Femur (tissue), 1 donor: ENCODE measurements at regions not wholly inside any gene's neighbourhood (a gene's known extent, or its start where the extent isn't known, plus 50 kb on each side); places are given as distances from the start of the nearest gene placed in this dataset.
"Not testable (repeated sequence)": the region's sequence is repeated elsewhere in the genome, so short reads cannot be mapped to it uniquely, and the experiment has no call there.

Experiments
- DNase-seq: peaks from one replicate; pipeline ENCODE4 v3.0.0-alpha.2; 2017

GRCh38 chr7:54292171-54292925, 249.8 kb upstream of the VSTM2A start:
- no peak for DNase-seq

- no peak for DNase-seq
These were observed 242.7 kb upstream of the VSTM2A start for GRCh38 chr7:54299426-54299825.

- DNase-seq, result not testable (repeated sequence)
These were observed 226.2 kb upstream of the VSTM2A start for GRCh38 chr7:54315955-54316354.

GRCh38 chr7:54326592-54327167, 215.5 kb upstream of the VSTM2A start:
- no peak for DNase-seq

- DNase-seq, result no peak
These were observed 211.9 kb upstream of the VSTM2A start for GRCh38 chr7:54330216-54330800.

GRCh38 chr7:54331311-54331710, 210.9 kb upstream of the VSTM2A start:
- no peak for DNase-seq

- DNase-seq, result no peak
These were observed 209.9 kb upstream of the VSTM2A start for GRCh38 chr7:54332301-54332700.

GRCh38 chr7:54333952-54334351, 208.2 kb upstream of the VSTM2A start:
- no peak for DNase-seq

GRCh38 chr7:54336800-54337199, 205.4 kb upstream of the VSTM2A start:
- no peak for DNase-seq

GRCh38 chr7:54337466-54337865, 204.7 kb upstream of the VSTM2A start:
- no peak for DNase-seq

GRCh38 chr7:54338319-54338718, 203.9 kb upstream of the VSTM2A start:
- no peak for DNase-seq

- DNase-seq, result peak; percentile 63
These were observed 203.1 kb upstream of the VSTM2A start for GRCh38 chr7:54339073-54339472.

GRCh38 chr7:54342458-54342857, 199.7 kb upstream of the VSTM2A start:
- DNase-seq, result no peak

- no peak for DNase-seq
These were observed 198.7 kb upstream of the VSTM2A start for GRCh38 chr7:54343511-54343910.

- no peak for DNase-seq
These were observed 196.4 kb upstream of the VSTM2A start for GRCh38 chr7:54345746-54346145.

- DNase-seq, result no peak
These were observed 192.9 kb upstream of the VSTM2A start for GRCh38 chr7:54349229-54349628.

- no peak for DNase-seq
These were observed 187.7 kb upstream of the VSTM2A start for GRCh38 chr7:54354436-54354835.

- no peak for DNase-seq
These were observed 186.3 kb upstream of the VSTM2A start for GRCh38 chr7:54355842-54356241.

GRCh38 chr7:54360075-54360840, 181.9 kb upstream of the VSTM2A start:
- DNase-seq, result no peak

- DNase-seq, result no peak
These were observed 151.6 kb upstream of the VSTM2A start for GRCh38 chr7:54390565-54390964.

GRCh38 chr7:54392935-54393334, 149.2 kb upstream of the VSTM2A start:
- DNase-seq, result no peak

GRCh38 chr7:54394834-54395233, 147.3 kb upstream of the VSTM2A start:
- DNase-seq, result no peak

- no peak for DNase-seq
These were observed 144.2 kb upstream of the VSTM2A start for GRCh38 chr7:54397836-54398612.
